Heart left ventricle (tissue), 13 donors: ENCODE measurements at regions not wholly inside any gene's neighbourhood (a gene's known extent, or its start where the extent isn't known, plus 50 kb on each side); places are given as distances from the start of the nearest gene placed in this dataset.
"Not testable (repeated sequence)": the region's sequence is repeated elsewhere in the genome, so short reads cannot be mapped to it uniquely, and the experiment has no call there.

Experiments
- CTCF ChIP-seq, 12 donors: fragments of 200-600 bp; sonication (generic) in 4 of 12; IDR thresholded peaks; one replicate each; pipeline versions ENCODE4 v1.5.0 to v1.8.0; 2018 to 2022; ENCODE audit warnings: antibody characterized with exemption in 12 of 12, mild to moderate bottlenecking in 5 of 12
- POLR2A ChIP-seq, 2 donors: fragments of 450-650 bp; IDR thresholded peaks; one replicate each; pipeline ENCODE4 v1.6.1; 2017; ENCODE audit warnings: antibody characterized with exemption in 2 of 2, mild to moderate bottlenecking in 2 of 2, moderate library complexity in 2 of 2
- donor health status: ischemic (EF 13 %, LVEDD 7.1; RV severe dilation, severe dysfunction).
- donor health status: DM: no; HTN: yes; CAD: no.
- donor health status: DM: no; HTN: no; CAD: no.
- donor health status: ischemic (EF 25% LVEDD 6.9; RV normal size, moderate dysfunction).
- donor health status: ischemic (EF 25% LVEDD 5.7; RV mildly dilated, moderate dysfunction).
- donor health status: ischemic (EF 35%, LVEDD 5.7; RV mildly dilated, moderate dysfunction).
- donor health status: nonischemic (EF 11% LVEDD 7.7; RV severe dilation, severe dysfunction).
- donor health status: DM: yes; HTN: yes; CAD: no.
- donor health status: PGD.
- donor health status: ischemic (EF 29% LVEDD 5.4; RV normal size, mild dysfunction).
- donor health status: nonischemic (EF 23%, LVEDD 6.1; RV moderate dilation, normal function).

GRCh38 chr2:91578678-91579077 is 2887.2 kb downstream of the RPIA start:
- not testable (repeated sequence) for TF ChIP-seq POLR2A, CTCF (IDR thresholded peaks at IDR 0.05)
